Osteoblast (primary cell): ENCODE measurements at regions not wholly inside any gene's neighbourhood (a gene's known extent, or its start where the extent isn't known, plus 50 kb on each side); places are given as distances from the start of the nearest gene placed in this dataset.

Experiments
- DNase-seq: peaks from one replicate; pipeline ENCODE4 v3.0.0; 2011; ENCODE audit warnings: low spot score, mixed read lengths; ENCODE audit not compliant: insufficient read length; ENCODE audit errors: missing footprints
- H2AFZ ChIP-seq: 2 replicates; pipeline ENCODE4 v1.6.0; 2011; ENCODE audit warnings: mild to moderate bottlenecking, low read length
- H3K27ac ChIP-seq: 2 replicates; pipeline ENCODE4 v1.5.1; 2011; ENCODE audit warnings: mild to moderate bottlenecking, low read depth, low read length, moderate library complexity
- H3K27me3 ChIP-seq: 2 replicates; pipeline ENCODE4 v1.6.0; 2012; ENCODE audit warnings: mild to moderate bottlenecking, control low read depth, inconsistent platforms, low read length, moderate library complexity; ENCODE audit not compliant: insufficient read depth
- H3K36me3 ChIP-seq: 2 replicates; pipeline ENCODE4 v1.5.1; 2011; ENCODE audit warnings: mild to moderate bottlenecking, low read length, control low read depth, moderate library complexity; ENCODE audit not compliant: insufficient read depth
- H3K4me1 ChIP-seq: 2 replicates; pipeline ENCODE4 v1.5.1; 2011; ENCODE audit warnings: mild to moderate bottlenecking, low read length, control low read depth, moderate library complexity; ENCODE audit not compliant: insufficient read depth
- H3K4me2 ChIP-seq: 2 replicates; pipeline ENCODE4 v1.6.0; 2011; ENCODE audit warnings: mild to moderate bottlenecking, low read length; ENCODE audit not compliant: insufficient read depth
- H3K4me3 ChIP-seq: fragments of 200-600 bp; sonication (generic); 3 replicates; pipeline ENCODE4 v1.5.1; 2012; ENCODE audit warnings: mild to moderate bottlenecking, low read length, inconsistent platforms; ENCODE audit not compliant: insufficient read depth
- H3K79me2 ChIP-seq: 2 replicates; pipeline ENCODE4 v1.6.0; 2012; ENCODE audit warnings: mild to moderate bottlenecking, low read length, control low read depth, inconsistent platforms; ENCODE audit not compliant: insufficient read depth
- H3K9me3 ChIP-seq: 2 replicates; pipeline ENCODE4 v1.5.1; 2011; ENCODE audit warnings: low read depth, low read length, control low read depth
- H4K20me1 ChIP-seq: 2 replicates; pipeline ENCODE4 v1.6.0; 2012; ENCODE audit warnings: mild to moderate bottlenecking, low read length, control low read depth; ENCODE audit not compliant: insufficient read depth
- TF ChIP-seq, protein P1 (sequence below): IDR thresholded peaks from 2 replicates; pipeline ENCODE4 v1.5.1; 2011; ENCODE audit warnings: mild to moderate bottlenecking, low read depth, low read length, moderate library complexity; ENCODE audit errors: extremely low read depth

DNA sequence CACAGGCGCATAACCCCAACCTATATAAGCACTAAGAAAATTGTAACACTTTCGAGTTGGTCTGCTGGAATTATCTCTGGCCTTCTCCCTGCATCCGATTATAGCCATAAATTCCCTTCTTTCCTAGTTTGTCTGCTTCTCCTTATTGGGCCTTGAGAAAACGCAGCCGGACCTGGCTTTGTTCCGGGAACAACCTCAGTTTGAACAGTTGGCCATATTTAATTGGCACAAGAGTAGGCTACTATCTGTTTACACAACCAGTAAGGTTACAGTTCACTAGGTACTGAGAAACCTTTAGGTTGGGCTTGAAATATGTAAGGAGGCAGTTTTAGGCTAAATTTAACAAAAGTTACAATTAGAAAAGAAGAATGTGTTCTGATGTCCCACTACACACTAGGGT, 176.1 kb downstream of the IPO8 start:
- H3K4me3 ChIP-seq: no peak overlapping the region
- no peaks in the 10 kb centered on the region for H3K36me3 ChIP-seq
- H3K27me3 ChIP-seq: no peaks in the 10 kb centered on the region
- no peaks in the 10 kb centered on the region for H3K4me1 ChIP-seq
- DNase-seq: no peak
- TF ChIP-seq, protein P1, sequence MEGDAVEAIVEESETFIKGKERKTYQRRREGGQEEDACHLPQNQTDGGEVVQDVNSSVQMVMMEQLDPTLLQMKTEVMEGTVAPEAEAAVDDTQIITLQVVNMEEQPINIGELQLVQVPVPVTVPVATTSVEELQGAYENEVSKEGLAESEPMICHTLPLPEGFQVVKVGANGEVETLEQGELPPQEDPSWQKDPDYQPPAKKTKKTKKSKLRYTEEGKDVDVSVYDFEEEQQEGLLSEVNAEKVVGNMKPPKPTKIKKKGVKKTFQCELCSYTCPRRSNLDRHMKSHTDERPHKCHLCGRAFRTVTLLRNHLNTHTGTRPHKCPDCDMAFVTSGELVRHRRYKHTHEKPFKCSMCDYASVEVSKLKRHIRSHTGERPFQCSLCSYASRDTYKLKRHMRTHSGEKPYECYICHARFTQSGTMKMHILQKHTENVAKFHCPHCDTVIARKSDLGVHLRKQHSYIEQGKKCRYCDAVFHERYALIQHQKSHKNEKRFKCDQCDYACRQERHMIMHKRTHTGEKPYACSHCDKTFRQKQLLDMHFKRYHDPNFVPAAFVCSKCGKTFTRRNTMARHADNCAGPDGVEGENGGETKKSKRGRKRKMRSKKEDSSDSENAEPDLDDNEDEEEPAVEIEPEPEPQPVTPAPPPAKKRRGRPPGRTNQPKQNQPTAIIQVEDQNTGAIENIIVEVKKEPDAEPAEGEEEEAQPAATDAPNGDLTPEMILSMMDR: no peak
- no peak overlapping the region for H3K27ac ChIP-seq
- H3K79me2 ChIP-seq: no peaks in the 10 kb centered on the region
- no peaks in the 10 kb centered on the region for H3K9me3 ChIP-seq
- H3K4me2 ChIP-seq: no peak overlapping the region
- H4K20me1 ChIP-seq: no peaks in the 10 kb centered on the region
- H2AFZ ChIP-seq: no peak overlapping the region

DNA sequence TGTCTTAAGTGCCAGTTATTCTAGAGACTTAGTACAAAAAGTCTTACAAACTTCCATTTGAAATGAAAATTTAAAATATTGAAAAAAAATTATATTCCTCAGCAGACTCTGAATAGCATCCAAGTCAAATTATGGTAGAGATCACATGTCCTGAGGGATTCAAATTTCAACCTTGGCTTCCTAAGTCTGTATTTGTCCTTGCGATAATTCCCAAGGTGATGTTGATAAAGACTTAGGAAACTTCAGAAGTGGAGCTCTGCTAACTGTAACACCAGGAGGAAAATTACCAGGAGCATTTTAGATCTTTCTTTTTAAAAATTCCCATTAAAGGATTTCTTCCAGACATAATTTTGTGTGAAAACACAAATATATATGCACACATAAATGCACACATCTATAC, 178.3 kb downstream of the IPO8 start:
- Histone ChIP-seq H3K27me3 (no peaks in the 10 kb centered on the region), H4K20me1 (no peaks in the 10 kb centered on the region), H3K4me2 (no peak overlapping the region), H2AFZ (no peak overlapping the region), H3K36me3 (no peaks in the 10 kb centered on the region), H3K4me3 (no peak overlapping the region), H3K79me2 (no peaks in the 10 kb centered on the region), H3K27ac (no peak overlapping the region), H3K9me3 (no peaks in the 10 kb centered on the region), H3K4me1 (no peaks in the 10 kb centered on the region)
- no peak for DNase-seq
- TF ChIP-seq, protein P1: no peak

DNA sequence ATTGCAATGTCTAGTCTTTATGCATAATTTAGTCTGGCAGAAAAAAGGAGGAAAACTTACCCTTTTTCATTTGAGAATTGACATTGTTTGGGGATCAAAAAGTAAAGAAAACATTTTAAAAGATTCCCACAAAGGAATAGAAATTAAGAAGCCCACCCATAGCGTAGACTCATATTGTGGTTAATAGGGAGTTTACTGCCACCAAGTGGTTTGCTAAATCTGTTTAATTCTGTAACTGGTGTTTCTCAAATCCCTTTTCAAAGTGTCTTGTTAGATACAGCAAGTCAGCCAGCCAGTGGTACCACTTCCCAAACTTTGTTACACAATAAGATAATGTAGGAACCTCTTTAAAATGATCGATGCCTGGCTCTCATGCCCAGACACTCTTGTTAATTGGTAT, 180.3 kb downstream of the IPO8 start:
- no peaks in the 10 kb centered on the region for H3K4me1 ChIP-seq
- TF ChIP-seq, protein P1: no peak
- no peak overlapping the region for H3K27ac ChIP-seq
- DNase-seq: no peak
- H3K4me2 ChIP-seq: no peak overlapping the region
- no peaks in the 10 kb centered on the region for H3K9me3 ChIP-seq
- no peak overlapping the region for H3K4me3 ChIP-seq
- H2AFZ ChIP-seq: no peak overlapping the region
- no peaks in the 10 kb centered on the region for H3K27me3 ChIP-seq
- no peaks in the 10 kb centered on the region for H3K79me2 ChIP-seq
- H3K36me3 ChIP-seq: no peaks in the 10 kb centered on the region
- no peaks in the 10 kb centered on the region for H4K20me1 ChIP-seq

DNA sequence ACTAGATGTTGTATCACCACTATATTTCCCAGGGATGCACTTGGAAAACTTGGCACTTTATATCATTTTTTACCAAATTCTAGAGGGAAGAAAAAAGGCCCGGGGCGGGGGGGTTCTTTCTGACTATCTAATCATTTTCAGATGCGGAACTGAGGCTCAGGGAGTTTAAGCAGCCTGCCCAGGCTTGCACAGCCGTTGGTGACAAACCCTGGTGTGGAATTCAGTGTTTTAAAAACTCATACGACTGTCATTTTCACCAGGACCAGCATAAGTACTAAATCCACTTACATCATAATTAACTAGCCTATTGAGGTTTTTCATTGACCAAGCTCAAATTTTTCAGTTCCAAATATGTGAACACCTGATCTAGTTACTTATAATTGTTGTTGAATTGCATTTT, 181.0 kb downstream of the IPO8 start:
- no peak overlapping the region for H3K4me3 ChIP-seq
- TF ChIP-seq, protein P1: no peak
- no peaks in the 10 kb centered on the region for H3K79me2 ChIP-seq
- no peak for DNase-seq
- H3K27ac ChIP-seq: no peak overlapping the region
- H4K20me1 ChIP-seq: no peaks in the 10 kb centered on the region
- H3K36me3 ChIP-seq: no peaks in the 10 kb centered on the region
- no peak overlapping the region for H3K4me2 ChIP-seq
- H3K9me3 ChIP-seq: no peaks in the 10 kb centered on the region
- H3K4me1 ChIP-seq: no peaks in the 10 kb centered on the region
- H2AFZ ChIP-seq: no peak overlapping the region
- H3K27me3 ChIP-seq: no peaks in the 10 kb centered on the region
